ENCODE measurements at regions not wholly inside any gene's neighbourhood (a gene's known extent, or its start where the extent isn't known, plus 50 kb on each side); places are given as distances from the start of the nearest gene placed in this dataset.

GRCh38 chr9:108207561-108208165 lies 648.1 kb downstream of the ACTL7B start:
- peak overlapping the region; percentile 23; the same call in 1 of the 2 replicates for H3K27ac ChIP-seq (ENCODE audit: insufficient read depth, low read length)

More at GRCh38 chr9:108207561-108208165, 648.1 kb downstream of the ACTL7B start:
- H3K56ac ChIP-seq (ENCODE audit: extremely low read depth, insufficient read depth, low read length), result no peak overlapping the region
- H3K27me3 ChIP-seq (ENCODE audit: control insufficient read depth, insufficient read depth, low read length), result no peaks in the 10 kb centered on the region
- no peak overlapping the region; the same call in 1 of the 2 replicates for H3K23ac ChIP-seq (ENCODE audit: low read depth, low read length)
- H3K4ac ChIP-seq (ENCODE audit: low read depth, low read length), result no peak overlapping the region
- no peaks in the 10 kb centered on the region for H3K9me1 ChIP-seq (ENCODE audit: insufficient read depth, low read length)
- H2AK5ac ChIP-seq (ENCODE audit: low read depth, low read length), result no peak overlapping the region
- H2BK120ac ChIP-seq (ENCODE audit: low read depth, low read length), result peak overlapping the region; percentile 3; the same call in 1 of the 2 replicates
- H4K8ac ChIP-seq (ENCODE audit: low read depth in 2 of 2, low read length in 2 of 2), result no peak overlapping the region
- no peak overlapping the region for H4K5ac ChIP-seq (ENCODE audit: low read depth, low read length)
- H2BK20ac ChIP-seq (ENCODE audit: low read depth, low read length), result no peak overlapping the region
- no peak overlapping the region for H3K4me2 ChIP-seq (ENCODE audit: low read depth, low read length)
- H3K14ac ChIP-seq (replicated peaks; ENCODE audit: low read depth, low read length), result no peak overlapping the region; the same call in 1 of the 2 replicates
- TF ChIP-seq CTCF (conservative IDR thresholded peaks at IDR 0.05; ENCODE audit: low read depth, low read length) (no peak), RAD21 (IDR thresholded peaks at IDR 0.05; ENCODE audit: low read length) (no peak), FOS (IDR thresholded peaks at IDR 0.05; ENCODE audit: low read depth, low read length) (no peak), CHD1 (IDR thresholded peaks at IDR 0.05; ENCODE audit: low read depth, low read length) (no peak), CEBPB (IDR thresholded peaks at IDR 0.05; ENCODE audit: low read depth, low read length) (no peak), NFE2L2 (IDR thresholded peaks at IDR 0.05; ENCODE audit: low read depth, low read length) (no peak), POLR2A (IDR thresholded peaks at IDR 0.05; ENCODE audit: low read depth, low read length) (no peak), MAFK (IDR thresholded peaks at IDR 0.05; ENCODE audit: low read depth, low read length) (no peak), BHLHE40 (IDR thresholded peaks at IDR 0.05; ENCODE audit: low read depth, low read length) (no peak), MAZ (IDR thresholded peaks at IDR 0.05; ENCODE audit: borderline replicate concordance, low read depth, low read length) (no peak), RFX5 (IDR thresholded peaks at IDR 0.05; ENCODE audit: low read depth, low read length) (no peak), SMC3 (IDR thresholded peaks at IDR 0.05; ENCODE audit: low read depth, low read length) (no peak), ELK1 (IDR thresholded peaks at IDR 0.05; ENCODE audit: borderline replicate concordance, low read depth, low read length) (no peak), USF2 (IDR thresholded peaks at IDR 0.05; ENCODE audit: low read depth, low read length) (no peak)
- no peaks in the 10 kb centered on the region for H3K9me3 ChIP-seq (ENCODE audit: control insufficient read depth, insufficient read depth, low read length)
- peak; percentile 66 for ATAC-seq (ENCODE audit: low read depth)
- no peak overlapping the region for H4K91ac ChIP-seq (ENCODE audit: insufficient read depth, low read depth, low read length)
- peak; percentile 32 for DNase-seq
- ChIA-PET POLR2A (ENCODE audit: unreplicated experiment) (no interaction called here), CTCF (no interaction called here)
- H3K4me1 ChIP-seq (ENCODE audit: control insufficient read depth, insufficient read depth, low read length), result no peaks in the 10 kb centered on the region
- no TSS peak for BruUV-seq (replicated peaks)
- H3K36me3 ChIP-seq (ENCODE audit: control insufficient read depth, insufficient read depth, low read length), result no peaks in the 10 kb centered on the region
- no peak overlapping the region for H3K4me3 ChIP-seq (ENCODE audit: insufficient read depth, low read depth, low read length)
- no peak overlapping the region for H3K9ac ChIP-seq (ENCODE audit: low read depth, low read length)
- in situ Hi-C loops (cut with MboI; ENCODE audit: low sequenced_read_pairs) (no loop called here), intact Hi-C loops (cut with micrococcal nuclease) (no loop called here), dilution Hi-C loops (cut with HindIII; ENCODE audit: low sequenced_read_pairs, unreplicated experiment) (no loop called here)
- no peak overlapping the region for H2BK5ac ChIP-seq (ENCODE audit: low read depth, low read length, poor library complexity, severe bottlenecking)
- 30% methylated on average over 2 of the region's 7 CpGs; no CpG with 5 or more reads in 1 of the 2 experiments for WGBS, 2 experiments (ENCODE audit: extremely low coverage in 2 of 2, insufficient read length in 1 of 2)
- no peak overlapping the region for H3K18ac ChIP-seq (ENCODE audit: low read depth, low read length)
- H2BK15ac ChIP-seq (ENCODE audit: low read depth, low read length), result no peak overlapping the region
- H4K20me1 ChIP-seq (ENCODE audit: insufficient read depth, low read length), result no peaks in the 10 kb centered on the region
- peak overlapping the region; percentile 46 for H2AFZ ChIP-seq (replicated peaks; ENCODE audit: low read length, poor library complexity)
- H2AK9ac ChIP-seq (replicated peaks; ENCODE audit: low read depth, low read length, poor library complexity), result no peak overlapping the region
- no peaks in the 10 kb centered on the region for H3K79me1 ChIP-seq (ENCODE audit: low read depth in 1 of 2, low read length in 2 of 2)
